Ishikawa (cell line): ENCODE measurements at regions not wholly inside any gene's neighbourhood (a gene's known extent, or its start where the extent isn't known, plus 50 kb on each side); places are given as distances from the start of the nearest gene placed in this dataset.

ENCODE experiments used
- CREB1 ChIP-seq: IDR thresholded peaks from 2 replicates; pipeline ENCODE4 v1.6.1; 2012; ENCODE audit warnings: low read depth
- EGR1 ChIP-seq: IDR thresholded peaks from 2 replicates; pipeline ENCODE4 v1.6.1; 2012
- EP300 ChIP-seq: IDR thresholded peaks from 2 replicates; pipeline ENCODE4 v1.6.1; 2012; ENCODE audit warnings: borderline replicate concordance
- FOXM1 ChIP-seq: IDR thresholded peaks from 2 replicates; pipeline ENCODE4 v1.6.1; 2012; ENCODE audit warnings: low read depth, borderline replicate concordance
- RAD21 ChIP-seq: IDR thresholded peaks from 2 replicates; pipeline ENCODE4 v1.6.1; 2012; ENCODE audit warnings: low read depth
- TAF1 ChIP-seq: IDR thresholded peaks from 2 replicates; pipeline ENCODE4 v1.6.1; 2012; ENCODE audit warnings: low read depth, mild to moderate bottlenecking
- TF ChIP-seq, protein P1 (sequence below): IDR thresholded peaks from 2 replicates; pipeline ENCODE4 v1.6.1; 2012; ENCODE audit warnings: low read depth, mild to moderate bottlenecking
- TF ChIP-seq, protein P2 (sequence below): IDR thresholded peaks from 2 replicates; pipeline ENCODE4 v1.6.1; 2012

DNA sequence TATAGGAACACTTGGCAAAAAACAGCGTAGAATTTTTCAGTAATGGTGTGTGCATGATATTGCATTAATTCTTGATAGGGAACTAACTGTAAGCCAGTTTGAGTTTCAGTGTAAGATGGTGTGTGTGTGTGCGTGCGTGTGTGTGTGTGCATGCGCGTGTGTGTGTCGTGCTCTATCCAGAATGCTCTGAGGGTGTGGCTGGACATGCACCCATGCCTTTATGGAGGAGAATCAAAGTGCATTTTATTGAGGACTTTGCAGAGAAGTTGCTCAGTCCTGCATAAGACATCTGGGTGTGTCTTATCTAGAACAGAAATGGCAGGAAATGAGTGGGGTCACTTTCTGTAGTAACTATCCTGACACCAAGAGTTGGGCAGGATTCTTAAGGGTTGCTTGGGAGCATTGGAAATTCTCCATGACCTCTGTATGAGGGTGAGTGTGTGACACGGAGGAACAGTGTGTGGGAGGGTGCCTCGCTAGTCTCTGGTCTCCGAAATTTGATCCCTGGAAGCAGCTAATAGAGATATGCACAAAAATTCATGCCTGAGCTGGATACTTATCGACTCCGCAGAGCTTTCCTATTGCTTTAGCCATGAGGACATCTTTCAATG, 252.2 kb downstream of the TSHZ3 start:
- TF ChIP-seq EP300 (no peak), FOXM1 (no peak), TAF1 (no peak), CREB1 (no peak), EGR1 (no peak), RAD21 (no peak)
- TF ChIP-seq, protein P1, sequence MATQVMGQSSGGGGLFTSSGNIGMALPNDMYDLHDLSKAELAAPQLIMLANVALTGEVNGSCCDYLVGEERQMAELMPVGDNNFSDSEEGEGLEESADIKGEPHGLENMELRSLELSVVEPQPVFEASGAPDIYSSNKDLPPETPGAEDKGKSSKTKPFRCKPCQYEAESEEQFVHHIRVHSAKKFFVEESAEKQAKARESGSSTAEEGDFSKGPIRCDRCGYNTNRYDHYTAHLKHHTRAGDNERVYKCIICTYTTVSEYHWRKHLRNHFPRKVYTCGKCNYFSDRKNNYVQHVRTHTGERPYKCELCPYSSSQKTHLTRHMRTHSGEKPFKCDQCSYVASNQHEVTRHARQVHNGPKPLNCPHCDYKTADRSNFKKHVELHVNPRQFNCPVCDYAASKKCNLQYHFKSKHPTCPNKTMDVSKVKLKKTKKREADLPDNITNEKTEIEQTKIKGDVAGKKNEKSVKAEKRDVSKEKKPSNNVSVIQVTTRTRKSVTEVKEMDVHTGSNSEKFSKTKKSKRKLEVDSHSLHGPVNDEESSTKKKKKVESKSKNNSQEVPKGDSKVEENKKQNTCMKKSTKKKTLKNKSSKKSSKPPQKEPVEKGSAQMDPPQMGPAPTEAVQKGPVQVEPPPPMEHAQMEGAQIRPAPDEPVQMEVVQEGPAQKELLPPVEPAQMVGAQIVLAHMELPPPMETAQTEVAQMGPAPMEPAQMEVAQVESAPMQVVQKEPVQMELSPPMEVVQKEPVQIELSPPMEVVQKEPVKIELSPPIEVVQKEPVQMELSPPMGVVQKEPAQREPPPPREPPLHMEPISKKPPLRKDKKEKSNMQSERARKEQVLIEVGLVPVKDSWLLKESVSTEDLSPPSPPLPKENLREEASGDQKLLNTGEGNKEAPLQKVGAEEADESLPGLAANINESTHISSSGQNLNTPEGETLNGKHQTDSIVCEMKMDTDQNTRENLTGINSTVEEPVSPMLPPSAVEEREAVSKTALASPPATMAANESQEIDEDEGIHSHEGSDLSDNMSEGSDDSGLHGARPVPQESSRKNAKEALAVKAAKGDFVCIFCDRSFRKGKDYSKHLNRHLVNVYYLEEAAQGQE = no peak
- TF ChIP-seq, protein P2, sequence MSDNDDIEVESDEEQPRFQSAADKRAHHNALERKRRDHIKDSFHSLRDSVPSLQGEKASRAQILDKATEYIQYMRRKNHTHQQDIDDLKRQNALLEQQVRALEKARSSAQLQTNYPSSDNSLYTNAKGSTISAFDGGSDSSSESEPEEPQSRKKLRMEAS = no peak
